Ovary (tissue), 7 donors: ENCODE measurements at regions not wholly inside any gene's neighbourhood (a gene's known extent, or its start where the extent isn't known, plus 50 kb on each side); places are given as distances from the start of the nearest gene placed in this dataset.

Source experiments
- DNase-seq, 5 donors: peaks; one replicate each; pipeline ENCODE4 v3.0.0-alpha.2; 2019 to 2020
- H3K27ac ChIP-seq, 2 donors: fragments of 200-600 bp; one replicate each; pipeline versions ENCODE4 v1.5.1 to v1.8.0; 2019 to 2022
- H3K27me3 ChIP-seq: fragments of 200-600 bp; one replicate; pipeline ENCODE4 v1.8.0; 2022
- H3K36me3 ChIP-seq: fragments of 200-600 bp; sonication (generic); one replicate; pipeline ENCODE4 v1.5.1; 2019
- H3K4me1 ChIP-seq: one replicate; pipeline ENCODE4 v1.8.1; 2013; ENCODE audit warnings: mild to moderate bottlenecking, moderate library complexity; ENCODE audit not compliant: insufficient read depth
- H3K4me3 ChIP-seq: fragments of 200-600 bp; sonication (generic); one replicate; pipeline ENCODE4 v1.5.1; 2017
- H3K9me3 ChIP-seq, 2 donors: fragments of 200-600 bp in 1 of 2; sonication (generic) in 1 of 2; one replicate each; pipeline versions ENCODE4 v1.5.1 to v1.8.1; 2013 to 2019; ENCODE audit warnings: mild to moderate bottlenecking in 1 of 2, moderate library complexity in 1 of 2
- CTCF ChIP-seq, 3 donors: fragments of 450-650 bp in 2 of 3; fragments of 200-600 bp in 1 of 3; IDR thresholded peaks; one replicate each; pipeline versions ENCODE4 v1.5.1 to v1.8.0; 2016 to 2022; ENCODE audit warnings: antibody characterized with exemption in 3 of 3, mild to moderate bottlenecking in 1 of 3
- EP300 ChIP-seq: sonication (generic); formaldehyde crosslinking; IDR thresholded peaks from one replicate; pipeline ENCODE4 v1.6.1; 2017; ENCODE audit warnings: antibody characterized with exemption
- POLR2A ChIP-seq: fragments of 450-650 bp; IDR thresholded peaks from one replicate; pipeline ENCODE4 v1.6.1; 2017; ENCODE audit warnings: antibody characterized with exemption, mild to moderate bottlenecking, moderate library complexity
- WGBS, 3 donors: extraction: QIAGEN DNeasy Blood & Tissue Kit in 1 of 3; methylation state at CpG; one replicate each; pipeline versions ENCODE4 v1.1.5 to v1.1.7; 2013 to 2017; 5-methylcytosine and 5-hydroxymethylcytosine counted together
- intact Hi-C, 4 donors: fragments of 100-400 bp; cut with DNase I; formaldehyde crosslinking; loops; one replicate each; pipeline versions ENCODE4 v1.11.0 to v1.15.1; 2022 to 2023
- donor health status: DM: no; HTN: no; CAD: no; lungs with moderate emphysema.
- donor health status: DM: no; HTN: no; CAD: no.
- donor health status: Bipolar disorder and iron deficiency.
- donor health status: DM: no; HTN: no; CAD: no.
- donor health status: DM: yes; HTN: yes; CAD: no.

- WGBS, 3 donors = 79 to 85% (median 83%) methylated on average over 2 of the region's 2 CpGs
- Histone ChIP-seq H3K9me3 (no peaks in the 10 kb centered on the region), H3K27me3 (no peaks in the 10 kb centered on the region), H3K4me1 (no peaks in the 10 kb centered on the region), H3K27ac (no peak overlapping the region), H3K4me3 (no peak overlapping the region), H3K36me3 (no peaks in the 10 kb centered on the region)
- DNase-seq = no peak
- TF ChIP-seq POLR2A (no peak), EP300 (no peak), CTCF (IDR thresholded peaks at IDR 0.05) (no peak)
- intact Hi-C loops = loop anchor here in 1 of 4 donors (10.0 kb wide), 1 partner anchor 62 kb away; no protein-coding TSS in a partner anchor
Observed at GRCh38 chr21:41043014-41043413, 124.9 kb upstream of the BACE2 start.

- Histone ChIP-seq H3K36me3 (no peaks in the 10 kb centered on the region), H3K4me1 (no peaks in the 10 kb centered on the region), H3K27ac (no peak overlapping the region), H3K9me3 (no peaks in the 10 kb centered on the region), H3K27me3 (no peaks in the 10 kb centered on the region), H3K4me3 (no peak overlapping the region)
- DNase-seq = no peak
- intact Hi-C loops = loop anchor here in 1 of 4 donors (10.0 kb wide), 1 partner anchor 59 kb away; no protein-coding TSS in a partner anchor
- WGBS, 3 donors = 17 to 42% (median 26%) methylated on average over 17 of the region's 17 CpGs
- TF ChIP-seq EP300 (no peak), POLR2A (no peak), CTCF (IDR thresholded peaks at IDR 0.05) (no peak)
Observed at GRCh38 chr21:41045534-41046268, 122.3 kb upstream of the BACE2 start.

- 1 to 2% (median 2%) methylated on average over 1 of the region's 1 CpG for WGBS, 3 donors
- no peak for TF ChIP-seq POLR2A
- no peak for TF ChIP-seq CTCF (IDR thresholded peaks at IDR 0.05)
- no peak for TF ChIP-seq EP300
- intact Hi-C loops = loop anchor here in 1 of 4 donors (10.0 kb wide), 1 partner anchor 57 kb away; no protein-coding TSS in a partner anchor
Observed at GRCh38 chr21:41048145-41048544, 119.8 kb upstream of the BACE2 start.

GRCh38 chr21:41048623-41049022 is 119.3 kb upstream of the BACE2 start:
- TF ChIP-seq EP300 (no peak), POLR2A (no peak), CTCF (IDR thresholded peaks at IDR 0.05) (no peak)
- no peaks in the 10 kb centered on the region for H3K27me3 ChIP-seq
- no peaks in the 10 kb centered on the region for H3K4me1 ChIP-seq
- 59 to 64% (median 62%) methylated on average over 5 of the region's 5 CpGs for WGBS, 3 donors
- H3K27ac ChIP-seq = no peak overlapping the region
- no peaks in the 10 kb centered on the region for H3K36me3 ChIP-seq
- H3K9me3 ChIP-seq = no peaks in the 10 kb centered on the region
- no peak for DNase-seq
- intact Hi-C loops = loop anchor here in 1 of 4 donors (10.0 kb wide), 1 partner anchor 56 kb away; no protein-coding TSS in a partner anchor
- no peak overlapping the region for H3K4me3 ChIP-seq

More at GRCh38 chr21:41048145-41048544, 119.8 kb upstream of the BACE2 start:
- Histone ChIP-seq H3K4me1 (no peaks in the 10 kb centered on the region), H3K9me3 (no peaks in the 10 kb centered on the region), H3K27ac (no peak overlapping the region), H3K27me3 (no peaks in the 10 kb centered on the region), H3K4me3 (no peak overlapping the region), H3K36me3 (no peaks in the 10 kb centered on the region)
- no peak for DNase-seq
